ENCODE measurements at regions not wholly inside any gene's neighbourhood (a gene's known extent, or its start where the extent isn't known, plus 50 kb on each side); places are given as distances from the start of the nearest gene placed in this dataset.

GRCh38 chr11:79902493-79902892 lies 461.7 kb upstream of the TENM4 start:
- DNase-seq = no peak

GRCh38 chr11:79897896-79898295 lies 457.1 kb upstream of the TENM4 start:
- DNase-seq = no peak

- no peak for DNase-seq
These were observed 455.4 kb upstream of the TENM4 start for GRCh38 chr11:79896258-79896657.

DNA sequence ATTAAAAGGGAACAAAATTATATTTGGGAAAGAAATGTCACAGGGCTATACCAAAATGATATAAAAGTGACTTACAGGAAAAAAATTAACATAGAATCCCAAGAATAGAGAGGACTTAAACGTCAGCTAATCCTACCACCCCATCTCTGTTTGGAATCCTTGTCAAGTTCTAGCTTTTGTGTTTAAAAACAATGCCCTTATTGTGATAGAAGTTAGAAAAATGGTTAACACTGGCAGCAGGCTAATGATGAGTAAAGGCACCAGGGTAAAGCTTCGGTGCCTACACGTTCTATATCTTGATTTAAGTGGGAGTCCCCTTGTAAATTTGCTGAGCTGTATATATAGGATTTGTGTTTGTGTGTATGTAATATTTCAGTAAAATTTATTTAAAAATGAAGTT lies 453.3 kb upstream of the TENM4 start:
- DNase-seq = no peak

GRCh38 chr11:79890272-79890671 lies 449.4 kb upstream of the TENM4 start:
- no peak for DNase-seq

GRCh38 chr11:79864882-79865281 lies 424.1 kb upstream of the TENM4 start:
- DNase-seq = no peak

GRCh38 chr11:79860336-79860735 lies 419.5 kb upstream of the TENM4 start:
- no peak for DNase-seq

GRCh38 chr11:79857377-79858214 lies 416.8 kb upstream of the TENM4 start:
- no peak for DNase-seq

DNA sequence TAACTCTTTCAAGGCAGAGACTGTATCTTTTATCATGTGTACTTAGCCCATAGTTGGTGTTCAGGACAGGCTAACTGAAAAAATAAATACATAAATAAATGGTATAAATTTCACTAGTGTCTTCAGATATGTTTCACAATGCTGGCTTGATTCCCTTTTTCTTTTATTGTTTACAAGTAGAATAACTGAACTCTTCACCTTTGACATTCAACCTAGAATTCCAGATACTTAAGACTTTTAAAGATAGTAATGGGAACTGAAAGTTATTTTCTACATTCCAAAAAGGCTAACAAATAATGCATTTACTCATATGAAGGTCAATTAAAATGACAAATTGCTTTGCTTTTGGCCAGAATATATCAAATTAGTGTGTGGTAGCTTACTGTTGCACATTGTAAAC lies 411.3 kb upstream of the TENM4 start:
- no peak for DNase-seq

DNA sequence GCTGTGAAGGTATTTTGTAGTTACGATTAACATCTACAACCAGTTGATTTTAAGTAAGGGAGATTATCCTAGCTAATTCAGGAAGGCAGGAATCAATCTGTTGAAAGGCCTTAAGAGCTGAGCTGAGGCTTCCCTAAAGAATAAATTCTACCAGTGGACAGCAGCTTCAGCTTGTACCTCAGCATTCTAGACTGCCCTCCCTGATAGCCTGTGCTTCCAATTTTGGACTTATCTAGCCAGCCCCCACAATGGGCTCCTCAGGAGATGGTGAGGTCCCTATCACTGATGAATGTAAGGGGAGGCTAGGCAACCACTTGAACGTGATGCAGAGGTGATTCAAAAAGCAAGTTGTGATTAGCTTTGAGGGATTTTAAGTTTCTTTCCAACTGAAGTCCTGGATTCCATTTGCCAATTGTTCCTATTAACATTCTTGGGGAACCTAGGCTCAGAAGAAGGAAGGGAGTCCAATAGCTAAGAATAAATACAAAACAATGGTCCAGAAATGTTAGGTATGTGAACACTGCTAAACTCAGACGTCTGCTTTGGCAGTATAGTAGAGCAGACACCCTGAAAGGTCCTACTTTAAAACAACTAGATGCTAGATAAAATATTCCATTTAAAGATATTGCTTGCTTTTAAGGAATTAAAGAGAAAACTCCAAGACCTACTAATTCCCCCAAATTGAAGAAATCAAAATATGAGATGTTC lies 404.3 kb upstream of the TENM4 start:
- DNase-seq = no peak

DNA sequence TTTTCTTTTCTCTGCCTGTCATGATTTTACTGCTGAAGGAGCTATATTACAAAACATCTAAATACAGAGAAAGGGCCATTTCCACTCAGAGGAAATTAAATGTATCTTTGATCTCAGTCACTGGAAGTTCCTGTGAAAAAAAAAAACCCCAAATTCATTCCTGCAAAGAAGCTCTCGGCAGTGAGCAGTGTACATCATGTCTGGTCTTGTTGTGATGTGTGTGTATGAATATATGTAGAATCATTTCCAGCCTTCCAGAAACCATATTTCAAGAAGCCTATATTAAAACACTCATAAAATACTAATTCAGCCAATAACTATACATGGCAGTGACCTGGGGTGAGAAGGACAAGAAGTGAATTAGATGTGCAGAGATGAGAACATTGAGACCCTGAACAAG lies 393.2 kb upstream of the TENM4 start:
- no peak for DNase-seq

GRCh38 chr11:79830446-79830845 lies 389.6 kb upstream of the TENM4 start:
- no peak for DNase-seq

GRCh38 chr11:79829891-79830290 lies 389.1 kb upstream of the TENM4 start:
- DNase-seq = no peak

DNA sequence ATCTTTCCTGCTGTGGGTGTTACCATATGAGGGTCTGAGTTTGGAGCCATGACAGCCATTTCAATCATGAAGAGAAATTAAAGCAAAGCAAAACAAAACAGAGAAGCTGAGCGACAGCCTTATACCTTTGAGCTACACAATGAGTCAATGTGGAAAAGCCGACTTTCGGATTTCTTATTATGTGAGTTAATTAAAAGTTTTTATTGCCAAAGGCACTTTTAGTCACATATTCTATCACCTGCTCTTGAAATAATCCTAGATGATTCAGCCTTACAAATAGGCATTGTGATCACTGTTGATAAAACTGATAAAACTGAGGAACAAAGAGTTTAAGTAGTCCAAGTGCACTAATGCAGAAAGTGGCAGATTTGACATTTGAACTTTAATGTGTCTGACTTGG lies 381.9 kb upstream of the TENM4 start:
- no peak for DNase-seq

DNA sequence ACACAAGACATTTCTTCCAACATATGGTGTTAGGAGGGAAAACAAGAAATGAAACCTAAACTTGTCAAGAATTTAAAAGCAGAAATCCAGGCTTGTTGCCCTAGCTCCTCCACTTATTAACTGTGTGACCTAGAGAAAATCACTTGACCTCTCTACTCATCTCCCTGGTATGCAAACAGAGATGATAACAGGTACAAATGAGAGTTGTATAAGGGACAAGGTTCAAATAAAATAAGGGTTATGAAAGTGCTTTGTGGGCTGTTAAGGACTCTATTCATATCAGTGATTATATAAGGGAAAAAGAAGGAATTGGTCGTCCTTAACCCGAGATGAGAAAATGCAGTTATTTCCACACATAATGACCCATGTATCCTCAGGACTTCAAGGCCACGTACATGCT lies 372.7 kb upstream of the TENM4 start:
- DNase-seq = no peak

DNA sequence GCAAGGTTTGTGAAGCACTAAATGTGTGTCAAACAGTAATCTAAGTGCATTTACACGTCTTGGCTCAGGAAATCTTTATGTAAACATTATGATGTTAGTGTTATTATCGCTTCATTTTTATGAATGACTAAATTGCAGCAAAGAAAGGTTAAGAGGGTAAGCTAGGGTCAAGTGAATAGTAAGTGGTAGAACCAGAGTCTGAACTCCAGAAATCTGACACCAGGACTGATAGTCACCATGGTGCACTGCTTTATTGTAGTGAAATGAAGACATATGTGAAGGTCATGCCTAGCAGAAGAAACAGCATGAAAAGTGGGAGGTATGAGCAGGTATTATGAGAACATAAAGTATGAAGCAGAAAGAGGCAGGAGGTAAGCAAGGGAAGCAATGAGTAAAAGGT lies 368.7 kb upstream of the TENM4 start:
- no peak for DNase-seq

GRCh38 chr11:79807506-79807905 lies 366.7 kb upstream of the TENM4 start:
- DNase-seq = no peak

- DNase-seq = no peak
These were observed 355.9 kb upstream of the TENM4 start for GRCh38 chr11:79796704-79797103.

DNA sequence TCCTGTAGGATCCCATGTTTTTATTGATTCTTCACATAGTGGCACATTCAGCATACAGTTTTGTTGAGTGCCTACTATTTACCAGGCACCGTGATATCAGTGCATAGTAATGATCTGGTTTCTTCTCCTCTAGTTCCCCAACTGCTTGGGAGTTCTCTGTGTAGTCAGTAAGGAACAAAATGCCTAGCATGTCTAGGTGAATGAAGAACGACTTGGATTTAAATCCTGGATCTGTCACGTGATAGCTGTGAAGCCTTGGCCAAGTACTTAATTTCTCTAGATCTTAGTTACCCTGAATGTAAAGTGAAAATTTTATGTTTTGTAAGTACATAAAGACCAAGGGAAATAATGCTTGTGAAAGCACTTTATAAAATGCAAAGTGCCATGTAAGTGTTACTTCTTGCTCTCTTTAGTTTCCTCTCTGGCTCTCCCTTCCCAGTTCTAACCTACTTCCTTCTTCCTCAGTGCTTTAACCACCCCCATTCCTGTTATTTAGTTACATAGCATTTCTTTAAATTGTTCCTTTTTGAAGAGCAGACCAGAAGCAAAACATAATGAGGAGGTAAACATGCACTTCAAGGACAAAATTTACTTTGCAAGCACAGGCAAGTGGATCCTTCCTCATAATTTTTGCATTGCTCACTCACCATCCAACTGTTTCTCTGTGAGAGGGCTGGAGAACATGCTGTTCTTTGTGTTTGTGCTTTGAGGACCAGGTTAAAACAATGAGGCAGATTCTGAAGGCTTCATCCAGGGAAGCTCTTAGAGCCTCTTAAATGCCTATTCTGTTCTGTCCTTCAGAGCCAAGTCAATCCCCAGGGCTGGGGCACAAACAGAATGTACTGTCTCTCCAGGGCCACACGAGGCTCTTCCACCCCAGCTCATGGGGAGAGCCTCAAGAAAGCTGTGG lies 353.9 kb upstream of the TENM4 start:
- DNase-seq = no peak

GRCh38 chr11:79794057-79794456 lies 353.2 kb upstream of the TENM4 start:
- no peak for DNase-seq

DNA sequence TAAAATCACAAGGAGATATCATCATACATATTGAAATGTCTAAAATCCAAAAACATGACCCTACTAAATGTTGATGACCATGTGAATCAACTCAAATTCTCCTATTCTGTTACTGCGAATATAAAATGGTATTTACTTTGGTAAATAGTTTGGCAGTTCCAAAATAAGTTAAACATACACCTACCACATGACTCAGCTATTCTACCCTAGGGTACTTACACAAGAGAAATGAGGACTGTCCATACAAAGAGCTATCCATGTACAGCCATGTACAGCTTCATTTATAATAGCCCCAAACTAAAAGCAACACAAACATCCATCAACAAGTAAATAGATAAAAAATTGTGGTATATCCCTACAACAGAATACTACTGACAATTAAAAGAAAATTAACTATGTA lies 346.1 kb upstream of the TENM4 start:
- DNase-seq = no peak

DNA sequence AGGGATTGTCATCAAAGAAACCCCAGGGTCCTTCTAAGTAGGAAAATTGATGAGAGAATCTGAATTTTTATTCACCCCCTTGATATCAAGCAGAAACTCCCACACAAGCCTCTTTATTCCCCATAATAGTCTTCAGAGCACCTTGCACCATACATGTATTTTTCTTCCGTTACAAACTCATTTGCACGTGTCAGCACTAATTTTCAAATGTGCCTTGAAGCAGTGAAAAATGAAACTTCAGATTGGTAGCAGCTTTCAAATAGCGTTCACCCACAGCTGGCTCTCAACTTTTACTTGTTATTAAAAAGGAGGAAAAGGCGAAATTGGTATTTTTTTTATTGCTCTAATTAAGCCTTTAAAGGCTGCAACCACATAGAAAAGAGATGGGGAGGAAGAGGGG lies 343.0 kb upstream of the TENM4 start:
- no peak for DNase-seq

GRCh38 chr11:79768343-79768742 lies 327.5 kb upstream of the TENM4 start:
- no peak for DNase-seq
